GM23338 (cell line): ENCODE measurements at regions not wholly inside any gene's neighbourhood (a gene's known extent, or its start where the extent isn't known, plus 50 kb on each side); places are given as distances from the start of the nearest gene placed in this dataset.

ENCODE experiments used
- ATAC-seq: fragments of 200-7000 bp; cut with Tn5 transposase; 3 replicates; pipeline ENCODE4 v1.9.1; 2020
- DNase-seq: peaks from one replicate; pipeline ENCODE4 v3.0.0-alpha.2; 2015; ENCODE audit warnings: low spot score
- H2AFZ ChIP-seq: fragments of 200-600 bp; sonication (generic); 2 replicates; pipeline ENCODE4 v1.8.0; 2016; ENCODE audit warnings: antibody characterized with exemption, mild to moderate bottlenecking, moderate library complexity
- H3F3A ChIP-seq: fragments of 200-600 bp; sonication (generic); replicated peaks from 2 replicates; pipeline ENCODE4 v1.8.0; 2017; ENCODE audit warnings: antibody characterized with exemption, mixed run types, low read depth
- H3K27ac ChIP-seq: fragments of 200-600 bp; sonication (generic); 2 replicates; pipeline ENCODE4 v1.6.1; 2016; ENCODE audit warnings: low read depth
- H3K27me3 ChIP-seq: fragments of 200-600 bp; sonication (generic); 2 replicates; pipeline ENCODE4 v1.8.0; 2016; ENCODE audit warnings: mild to moderate bottlenecking, mixed run types, moderate library complexity; ENCODE audit not compliant: insufficient read depth
- H3K36me3 ChIP-seq: fragments of 200-600 bp; sonication (generic); 2 replicates; pipeline ENCODE4 v1.8.0; 2016; ENCODE audit warnings: mild to moderate bottlenecking; ENCODE audit not compliant: insufficient read depth
- H3K4me1 ChIP-seq: fragments of 200-600 bp; sonication (generic); 2 replicates; pipeline ENCODE4 v1.8.0; 2016; ENCODE audit warnings: mild to moderate bottlenecking, moderate library complexity; ENCODE audit not compliant: insufficient read depth
- H3K4me2 ChIP-seq: fragments of 200-600 bp; sonication (generic); 2 replicates; pipeline ENCODE4 v1.7.1; 2017; ENCODE audit warnings: mixed run types
- H3K4me3 ChIP-seq: fragments of 200-600 bp; sonication (generic); 2 replicates; pipeline ENCODE4 v1.6.1; 2016; ENCODE audit warnings: mixed run types
- H3K79me2 ChIP-seq: fragments of 200-600 bp; sonication (generic); replicated peaks from 2 replicates; pipeline ENCODE4 v1.8.0; 2017; ENCODE audit warnings: mild to moderate bottlenecking; ENCODE audit not compliant: insufficient read depth
- H3K9me2 ChIP-seq: fragments of 200-600 bp; sonication (generic); 2 replicates; pipeline ENCODE4 v1.8.0; 2017; ENCODE audit not compliant: insufficient read depth
- H4K20me1 ChIP-seq: fragments of 200-600 bp; sonication (generic); replicated peaks from 2 replicates; pipeline ENCODE4 v1.8.0; 2017; ENCODE audit warnings: mild to moderate bottlenecking; ENCODE audit not compliant: insufficient read depth
- H3K27ac Mint-ChIP-seq: 2 replicates; pipeline ENCODE4 v1.8.0; 2020; ENCODE audit warnings: inconsistent platforms, mild to moderate bottlenecking, moderate library complexity, mixed read lengths
- H3K27me3 Mint-ChIP-seq: 3 replicates; pipeline ENCODE4 v1.8.0; 2022; ENCODE audit warnings: low read depth, mild to moderate bottlenecking, moderate library complexity, mixed read lengths, inconsistent platforms; ENCODE audit not compliant: insufficient read depth, poor library complexity
- H3K36me3 Mint-ChIP-seq: 3 replicates; pipeline ENCODE4 v1.8.0; 2021; ENCODE audit warnings: low read depth, mild to moderate bottlenecking, inconsistent platforms, moderate library complexity, mixed read lengths
- H3K4me1 Mint-ChIP-seq: 3 replicates; pipeline ENCODE4 v1.8.0; 2020; ENCODE audit warnings: mild to moderate bottlenecking, inconsistent platforms, mixed read lengths
- H3K4me3 Mint-ChIP-seq: 3 replicates; pipeline ENCODE4 v1.8.0; 2021; ENCODE audit warnings: moderate library complexity, mild to moderate bottlenecking, inconsistent platforms, mixed read lengths
- H3K9me3 Mint-ChIP-seq: 3 replicates; pipeline ENCODE4 v1.8.0; 2020; ENCODE audit warnings: moderate library complexity, mild to moderate bottlenecking, inconsistent platforms, mixed read lengths
- CTCF ChIP-seq, 2 experiments: fragments of 200-600 bp in 1 of 2; sonication (generic) in 1 of 2; conservative IDR thresholded peaks; 2 replicates each; pipeline versions ENCODE4 v1.5.1 to v1.6.1; 2016 to 2017; ENCODE audit warnings: antibody characterized with exemption in 2 of 2, low read depth in 2 of 2, mild to moderate bottlenecking in 2 of 2, moderate library complexity in 1 of 2
- ETS1 ChIP-seq: IDR thresholded peaks from 2 replicates; pipeline ENCODE4 v1.6.1; 2016; ENCODE audit warnings: antibody characterized with exemption
- EZH2 ChIP-seq: fragments of 200-600 bp; sonication (generic); IDR thresholded peaks from one replicate; pipeline ENCODE4 v1.8.0; 2017; ENCODE audit warnings: antibody characterized with exemption, mild to moderate bottlenecking, low read depth; ENCODE audit not compliant: unreplicated experiment
- JUNB ChIP-seq: IDR thresholded peaks from one replicate; pipeline ENCODE4 v1.6.1; 2016; ENCODE audit warnings: antibody characterized with exemption; ENCODE audit not compliant: unreplicated experiment
- NANOG ChIP-seq: IDR thresholded peaks from 2 replicates; pipeline ENCODE4 v1.6.1; 2016; ENCODE audit warnings: antibody characterized with exemption, borderline replicate concordance
- POLR2AphosphoS5 ChIP-seq: IDR thresholded peaks from 2 replicates; pipeline ENCODE4 v1.6.1; 2016; ENCODE audit warnings: antibody characterized with exemption, low read depth
- STAT1 ChIP-seq: IDR thresholded peaks from one replicate; pipeline ENCODE4 v1.6.1; 2016; ENCODE audit warnings: antibody characterized with exemption; ENCODE audit not compliant: unreplicated experiment
- ZNF114 ChIP-seq: fragments of 250-450 bp; sonication (Bioruptor Pico); IDR thresholded peaks from 2 replicates; pipeline ENCODE4 v1.5.0; 2020; ENCODE audit warnings: mild to moderate bottlenecking, moderate library complexity

GRCh38 chr3:166593776-166594175 lies 756.6 kb upstream of the BCHE start:
- Histone ChIP-seq H3K4me1 (no peaks in the 10 kb centered on the region), H3K27me3 (no peaks in the 10 kb centered on the region), H3F3A (no peaks in the 10 kb centered on the region), H4K20me1 (no peaks in the 10 kb centered on the region), H3K4me2 (no peak overlapping the region), H3K9me2 (no peaks in the 10 kb centered on the region), H3K4me3 (no peak overlapping the region), H2AFZ (no peak overlapping the region), H3K27ac (no peak overlapping the region), H3K36me3 (no peaks in the 10 kb centered on the region), H3K79me2 (no peaks in the 10 kb centered on the region)
- ATAC-seq (no peak), DNase-seq (no peak)
- TF ChIP-seq ETS1 (no peak), ZNF114 (CRISPR knock-in tag) (no peak)
- Mint-ChIP-seq H3K4me1 (no peaks in the 10 kb centered on the region), H3K36me3 (no peaks in the 10 kb centered on the region; the same call in 2 of the 3 replicates), H3K27me3 (no peaks in the 10 kb centered on the region), H3K27ac (no peak overlapping the region), H3K4me3 (no peak overlapping the region), H3K9me3 (peaks cover 4% of the 10 kb centered on the region; the same call in 1 of the 3 replicates)

- H3K4me3 Mint-ChIP-seq = no peak overlapping the region
- TF ChIP-seq POLR2AphosphoS5 = no peak
- no peak overlapping the region for H3K27ac Mint-ChIP-seq
- H3K36me3 Mint-ChIP-seq = 0 out of 3 replicates have a peak, but pooled peaks cover 3% of the 10 kb centered on the region
- H3F3A ChIP-seq = no peaks in the 10 kb centered on the region
- no peaks in the 10 kb centered on the region for H4K20me1 ChIP-seq
- H3K4me2 ChIP-seq = no peak overlapping the region
- H3K27me3 ChIP-seq = no peaks in the 10 kb centered on the region
- H3K79me2 ChIP-seq = no peaks in the 10 kb centered on the region
- H3K9me2 ChIP-seq = no peaks in the 10 kb centered on the region
- no peak overlapping the region for H3K27ac ChIP-seq
- H3K4me3 ChIP-seq = no peak overlapping the region
- H3K4me1 ChIP-seq = no peaks in the 10 kb centered on the region
- no peak for ATAC-seq
- H3K9me3 Mint-ChIP-seq = peaks cover 4% of the 10 kb centered on the region; the same call in 1 of the 3 replicates
- H2AFZ ChIP-seq = no peak overlapping the region
- no peaks in the 10 kb centered on the region for H3K4me1 Mint-ChIP-seq
- no peaks in the 10 kb centered on the region for H3K27me3 Mint-ChIP-seq
- no peak for DNase-seq
- H3K36me3 ChIP-seq = peaks cover 3% of the 10 kb centered on the region; the same call in 1 of the 2 replicates
Measured at GRCh38 chr3:166582236-166582635, 745.0 kb upstream of the BCHE start.

- Histone ChIP-seq H2AFZ (peak overlapping the region; percentile 69; the same call in 1 of the 2 replicates), H3K27ac (no peak overlapping the region), H3K4me3 (no peak overlapping the region), H4K20me1 (no peaks in the 10 kb centered on the region), H3K4me2 (no peak overlapping the region), H3K79me2 (no peaks in the 10 kb centered on the region), H3K4me1 (no peaks in the 10 kb centered on the region), H3K36me3 (peaks cover 3% of the 10 kb centered on the region; the same call in 1 of the 2 replicates), H3F3A (no peaks in the 10 kb centered on the region), H3K9me2 (no peaks in the 10 kb centered on the region), H3K27me3 (no peaks in the 10 kb centered on the region)
- Mint-ChIP-seq H3K4me3 (no peak overlapping the region), H3K27ac (no peak overlapping the region), H3K36me3 (0 out of 3 replicates have a peak, but pooled peaks cover 3% of the 10 kb centered on the region), H3K4me1 (no peaks in the 10 kb centered on the region), H3K27me3 (no peaks in the 10 kb centered on the region), H3K9me3 (peaks cover 4% of the 10 kb centered on the region; the same call in 1 of the 3 replicates)
- ATAC-seq (no peak), DNase-seq (no peak)
- TF ChIP-seq POLR2AphosphoS5 = no peak
- TF ChIP-seq NANOG = no peak
- no peak for TF ChIP-seq EZH2
- TF ChIP-seq ZNF114 (CRISPR knock-in tag) = no peak
- TF ChIP-seq ETS1 = no peak
- no peak for TF ChIP-seq CTCF (conservative IDR thresholded peaks at IDR 0.05; ENCODE audit: low read depth in 2 of 2)
- TF ChIP-seq JUNB = no peak
- no peak for TF ChIP-seq STAT1
Measured at GRCh38 chr3:166580561-166580960, 743.3 kb upstream of the BCHE start.
